Stomach (tissue), 4 donors: ENCODE measurements at regions not wholly inside any gene's neighbourhood (a gene's known extent, or its start where the extent isn't known, plus 50 kb on each side); places are given as distances from the start of the nearest gene placed in this dataset.

Source experiments
- EP300 ChIP-seq: sonication (generic); formaldehyde crosslinking; IDR thresholded peaks from one replicate; pipeline ENCODE4 v1.6.1; 2017; ENCODE audit warnings: antibody characterized with exemption
- POLR2A ChIP-seq, 4 donors: fragments of 450-650 bp; IDR thresholded peaks; one replicate each; pipeline ENCODE4 v1.6.1; 2016; ENCODE audit warnings: antibody characterized with exemption in 4 of 4, control low read depth in 2 of 4, mild to moderate bottlenecking in 1 of 4, moderate library complexity in 1 of 4
- POLR2AphosphoS5 ChIP-seq, 3 donors: sonication (generic); formaldehyde crosslinking; IDR thresholded peaks; one replicate each; pipeline ENCODE4 v1.6.1; 2016; ENCODE audit warnings: antibody characterized with exemption in 3 of 3
- TF ChIP-seq, protein P1 (sequence below), 7 experiments: fragments of 450-650 bp in 4 of 7; fragments of 200-600 bp in 3 of 7; sonication (generic) in 3 of 7; IDR thresholded peaks; one replicate each; pipeline ENCODE4 v1.5.1; 2016 to 2019; ENCODE audit warnings: antibody characterized with exemption in 7 of 7, control low read depth in 2 of 7, mild to moderate bottlenecking in 1 of 7

DNA sequence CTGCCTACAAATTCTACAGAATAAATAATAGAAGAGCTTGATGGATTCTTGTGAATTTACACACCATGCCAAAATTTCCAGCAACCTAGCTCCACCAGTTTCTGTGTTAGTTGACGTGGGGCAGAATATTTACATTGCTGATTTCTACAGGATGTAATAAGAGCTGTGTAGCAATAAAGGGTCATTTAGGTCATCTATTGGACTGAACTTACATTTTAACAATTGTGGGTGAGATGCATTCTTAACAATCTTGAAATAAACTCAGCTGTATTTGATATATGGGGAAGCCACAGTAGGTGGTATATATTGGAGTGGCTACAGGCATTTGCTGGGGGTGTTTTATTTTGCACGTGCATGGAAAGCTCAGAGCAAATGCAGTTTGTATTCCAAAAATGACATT is 655.3 kb downstream of the IQCM start:
- TF ChIP-seq, protein P1, sequence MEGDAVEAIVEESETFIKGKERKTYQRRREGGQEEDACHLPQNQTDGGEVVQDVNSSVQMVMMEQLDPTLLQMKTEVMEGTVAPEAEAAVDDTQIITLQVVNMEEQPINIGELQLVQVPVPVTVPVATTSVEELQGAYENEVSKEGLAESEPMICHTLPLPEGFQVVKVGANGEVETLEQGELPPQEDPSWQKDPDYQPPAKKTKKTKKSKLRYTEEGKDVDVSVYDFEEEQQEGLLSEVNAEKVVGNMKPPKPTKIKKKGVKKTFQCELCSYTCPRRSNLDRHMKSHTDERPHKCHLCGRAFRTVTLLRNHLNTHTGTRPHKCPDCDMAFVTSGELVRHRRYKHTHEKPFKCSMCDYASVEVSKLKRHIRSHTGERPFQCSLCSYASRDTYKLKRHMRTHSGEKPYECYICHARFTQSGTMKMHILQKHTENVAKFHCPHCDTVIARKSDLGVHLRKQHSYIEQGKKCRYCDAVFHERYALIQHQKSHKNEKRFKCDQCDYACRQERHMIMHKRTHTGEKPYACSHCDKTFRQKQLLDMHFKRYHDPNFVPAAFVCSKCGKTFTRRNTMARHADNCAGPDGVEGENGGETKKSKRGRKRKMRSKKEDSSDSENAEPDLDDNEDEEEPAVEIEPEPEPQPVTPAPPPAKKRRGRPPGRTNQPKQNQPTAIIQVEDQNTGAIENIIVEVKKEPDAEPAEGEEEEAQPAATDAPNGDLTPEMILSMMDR (IDR thresholded peaks at IDR 0.05): no peak
- no peak for TF ChIP-seq POLR2A (IDR thresholded peaks at IDR 0.05)
- no peak for TF ChIP-seq POLR2AphosphoS5 (IDR thresholded peaks at IDR 0.05)
- no peak for TF ChIP-seq EP300
